Superior temporal gyrus (tissue), 1 donor: ENCODE measurements at regions not wholly inside any gene's neighbourhood (a gene's known extent, or its start where the extent isn't known, plus 50 kb on each side); places are given as distances from the start of the nearest gene placed in this dataset.

Experiments used
- DNase-seq: peaks from one replicate; pipeline ENCODE4 v3.0.0-alpha.2; 2016; ENCODE audit errors: extremely low spot score

- no peak for DNase-seq
These were observed 584.2 kb downstream of the GALR1 start for GRCh38 chr18:77833807-77834206.

GRCh38 chr18:77851802-77852201, 602.2 kb downstream of the GALR1 start:
- DNase-seq, result no peak

- no peak for DNase-seq
These were observed 604.2 kb downstream of the GALR1 start for GRCh38 chr18:77853859-77854258.

- DNase-seq, result no peak
These were observed 608.3 kb downstream of the GALR1 start for GRCh38 chr18:77857678-77858655.

- no peak for DNase-seq
These were observed 610.0 kb downstream of the GALR1 start for GRCh38 chr18:77859634-77860033.

GRCh38 chr18:77862066-77862757, 612.6 kb downstream of the GALR1 start:
- DNase-seq, result no peak

GRCh38 chr18:77865853-77866252, 616.2 kb downstream of the GALR1 start:
- DNase-seq, result no peak

- no peak for DNase-seq
These were observed 616.7 kb downstream of the GALR1 start for GRCh38 chr18:77866351-77866750.

- DNase-seq, result no peak
These were observed 620.6 kb downstream of the GALR1 start for GRCh38 chr18:77870199-77870598.

- DNase-seq, result no peak
These were observed 621.2 kb downstream of the GALR1 start for GRCh38 chr18:77870894-77871293.

- no peak for DNase-seq
These were observed 622.5 kb downstream of the GALR1 start for GRCh38 chr18:77872166-77872565.

- DNase-seq, result no peak
These were observed 626.7 kb downstream of the GALR1 start for GRCh38 chr18:77876319-77876865.

- no peak for DNase-seq
These were observed 630.2 kb downstream of the GALR1 start for GRCh38 chr18:77879829-77880228.

GRCh38 chr18:77884454-77884853, 634.8 kb downstream of the GALR1 start:
- DNase-seq, result no peak

- no peak for DNase-seq
These were observed 644.4 kb downstream of the GALR1 start for GRCh38 chr18:77894060-77894459.

GRCh38 chr18:77895250-77895649, 645.6 kb downstream of the GALR1 start:
- no peak for DNase-seq

- no peak for DNase-seq
These were observed 647.1 kb downstream of the GALR1 start for GRCh38 chr18:77896586-77897252.

- no peak for DNase-seq
These were observed 648.0 kb downstream of the GALR1 start for GRCh38 chr18:77897606-77898005.

- DNase-seq, result peak; percentile 46
These were observed 650.5 kb downstream of the GALR1 start for GRCh38 chr18:77899972-77900754.

- no peak for DNase-seq
These were observed 655.4 kb downstream of the GALR1 start for GRCh38 chr18:77905011-77905410.

GRCh38 chr18:77905449-77906055, 655.9 kb downstream of the GALR1 start:
- DNase-seq, result no peak
